Mucosa of rectum (tissue), 2 donors: ENCODE measurements at regions not wholly inside any gene's neighbourhood (a gene's known extent, or its start where the extent isn't known, plus 50 kb on each side); places are given as distances from the start of the nearest gene placed in this dataset.

Experiments used
- H3K27ac ChIP-seq, 2 donors: one replicate each; pipeline ENCODE4 v1.7.0; 2013; ENCODE audit warnings: inconsistent platforms in 2 of 2, low read depth in 2 of 2, low read length in 2 of 2
- H3K27me3 ChIP-seq, 2 donors: one replicate each; pipeline ENCODE4 v1.7.0; 2013; ENCODE audit warnings: low read length in 2 of 2; ENCODE audit not compliant: control insufficient read depth in 2 of 2, insufficient read depth in 2 of 2
- H3K36me3 ChIP-seq, 2 donors: one replicate each; pipeline ENCODE4 v1.7.0; 2013; ENCODE audit warnings: low read length in 2 of 2; ENCODE audit not compliant: control insufficient read depth in 2 of 2, insufficient read depth in 2 of 2
- H3K4me1 ChIP-seq, 2 donors: one replicate each; pipeline ENCODE4 v1.7.0; 2013; ENCODE audit warnings: low read length in 2 of 2, mild to moderate bottlenecking in 1 of 2; ENCODE audit not compliant: control insufficient read depth in 2 of 2, insufficient read depth in 2 of 2
- H3K4me3 ChIP-seq, 2 donors: one replicate each; pipeline ENCODE4 v1.7.0; 2013; ENCODE audit warnings: low read length in 2 of 2
- H3K9ac ChIP-seq, 2 donors: one replicate each; pipeline ENCODE4 v1.7.0; 2013; ENCODE audit warnings: low read length in 2 of 2, low read depth in 1 of 2, mild to moderate bottlenecking in 1 of 2
- H3K9me3 ChIP-seq, 2 donors: one replicate each; pipeline ENCODE4 v1.7.0; 2013; ENCODE audit warnings: low read length in 2 of 2; ENCODE audit not compliant: control insufficient read depth in 2 of 2
- donor health status: healthy.
- donor health status: Normal muscosa, but diverticular disease.

DNA sequence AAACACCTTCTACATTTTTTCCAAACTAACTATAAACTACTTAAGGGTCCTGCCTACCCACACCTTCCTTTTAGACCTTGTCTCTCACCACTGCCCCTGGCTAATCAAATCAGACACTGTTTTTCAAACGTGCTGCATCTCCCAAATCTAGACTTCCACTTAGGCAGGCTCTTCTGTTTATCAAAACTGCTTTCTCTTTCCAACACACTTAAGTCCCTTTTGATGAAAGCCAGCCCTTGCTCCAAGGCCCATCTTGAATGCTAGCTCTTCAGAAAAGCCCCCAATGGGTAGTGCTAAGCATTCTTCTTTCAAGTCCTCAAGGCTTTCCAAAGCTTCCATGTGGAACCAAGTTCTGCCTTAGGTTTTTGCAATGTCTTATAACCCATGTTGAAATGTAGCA lies 888.3 kb downstream of the TUSC7 start:
- no peaks in the 10 kb centered on the region for H3K27me3 ChIP-seq
- no peaks in the 10 kb centered on the region for H3K36me3 ChIP-seq
- no peaks in the 10 kb centered on the region for H3K4me1 ChIP-seq
- H3K9me3 ChIP-seq = no peaks in the 10 kb centered on the region
- H3K4me3 ChIP-seq = no peak overlapping the region
- no peak overlapping the region for H3K27ac ChIP-seq
- H3K9ac ChIP-seq = no peak overlapping the region

DNA sequence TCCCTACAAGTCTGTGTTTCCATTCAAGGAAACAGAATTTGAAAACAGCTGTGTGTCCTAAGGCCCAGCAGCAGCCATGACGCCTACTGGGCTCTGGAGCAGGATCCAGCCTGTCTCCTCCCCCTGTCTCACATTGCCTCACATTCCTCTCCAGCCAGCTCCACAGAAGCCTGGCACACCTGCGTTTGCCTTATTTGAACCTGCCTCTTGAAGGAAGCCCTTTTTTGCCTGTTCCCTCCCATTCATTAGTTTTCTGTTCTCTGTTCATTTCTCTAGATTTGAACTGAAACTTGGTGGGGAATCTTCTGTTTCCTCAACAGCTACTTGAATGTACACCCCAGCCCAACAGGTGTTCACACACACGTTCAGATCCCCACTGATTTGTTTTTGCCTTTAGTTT lies 890.5 kb downstream of the TUSC7 start:
- H3K9me3 ChIP-seq = no peaks in the 10 kb centered on the region
- H3K27ac ChIP-seq = no peak overlapping the region
- no peaks in the 10 kb centered on the region for H3K36me3 ChIP-seq
- H3K9ac ChIP-seq = no peak overlapping the region
- no peaks in the 10 kb centered on the region for H3K4me1 ChIP-seq
- H3K27me3 ChIP-seq = no peaks in the 10 kb centered on the region
- H3K4me3 ChIP-seq = no peak overlapping the region

DNA sequence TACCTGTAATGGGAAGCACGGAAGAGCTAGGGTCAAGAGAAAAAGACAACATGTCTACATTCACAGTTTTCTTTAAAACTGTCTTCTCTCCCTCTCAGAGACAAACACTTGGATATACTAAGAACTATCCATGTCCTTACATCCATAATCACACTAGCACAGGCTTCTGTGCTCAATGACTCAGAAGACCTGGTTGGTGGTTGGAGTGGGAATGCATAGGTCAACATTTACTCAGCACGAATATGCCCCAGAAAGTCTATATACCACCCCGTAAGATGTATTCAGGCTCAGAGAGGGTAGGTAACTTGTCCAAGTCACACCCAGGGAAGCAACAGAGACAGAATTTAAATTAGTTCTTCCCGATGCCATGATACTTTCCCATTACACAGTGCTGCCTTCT lies 891.1 kb downstream of the TUSC7 start:
- Histone ChIP-seq H3K4me3 (no peak overlapping the region), H3K9ac (no peak overlapping the region), H3K9me3 (no peaks in the 10 kb centered on the region), H3K4me1 (no peaks in the 10 kb centered on the region), H3K27ac (no peak overlapping the region), H3K36me3 (no peaks in the 10 kb centered on the region), H3K27me3 (no peaks in the 10 kb centered on the region)

DNA sequence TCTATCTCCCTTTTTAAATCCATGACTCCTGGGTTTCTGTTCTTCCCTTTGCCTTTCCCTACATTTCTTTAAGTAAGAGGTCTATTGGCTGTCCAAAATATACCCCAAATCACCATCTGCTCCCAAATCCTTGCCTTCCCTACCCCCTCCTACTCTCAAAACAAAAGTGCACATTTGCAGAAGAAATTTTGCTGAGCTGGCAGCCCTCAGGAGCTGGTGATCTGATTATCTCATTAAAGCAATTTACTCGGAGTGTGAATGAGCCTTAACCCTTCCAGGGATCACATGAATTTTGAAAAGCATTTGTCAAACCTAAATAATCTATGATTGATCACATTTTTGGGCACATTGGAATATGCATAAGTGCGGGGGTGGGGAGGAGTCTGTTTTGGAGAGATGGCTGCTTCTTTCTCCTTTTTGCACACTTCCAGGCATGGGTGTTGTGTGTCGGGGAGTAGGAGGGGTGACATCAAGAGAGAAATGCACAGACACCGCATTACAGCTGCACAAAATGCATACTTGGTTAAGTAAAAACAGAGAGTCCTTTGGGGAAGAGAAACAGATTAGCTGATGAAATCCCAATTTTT lies 892.6 kb downstream of the TUSC7 start:
- H3K4me1 ChIP-seq = no peaks in the 10 kb centered on the region
- H3K36me3 ChIP-seq = no peaks in the 10 kb centered on the region
- H3K27ac ChIP-seq = no peak overlapping the region
- H3K9me3 ChIP-seq = no peaks in the 10 kb centered on the region
- H3K9ac ChIP-seq = no peak overlapping the region
- no peaks in the 10 kb centered on the region for H3K27me3 ChIP-seq
- H3K4me3 ChIP-seq = no peak overlapping the region

DNA sequence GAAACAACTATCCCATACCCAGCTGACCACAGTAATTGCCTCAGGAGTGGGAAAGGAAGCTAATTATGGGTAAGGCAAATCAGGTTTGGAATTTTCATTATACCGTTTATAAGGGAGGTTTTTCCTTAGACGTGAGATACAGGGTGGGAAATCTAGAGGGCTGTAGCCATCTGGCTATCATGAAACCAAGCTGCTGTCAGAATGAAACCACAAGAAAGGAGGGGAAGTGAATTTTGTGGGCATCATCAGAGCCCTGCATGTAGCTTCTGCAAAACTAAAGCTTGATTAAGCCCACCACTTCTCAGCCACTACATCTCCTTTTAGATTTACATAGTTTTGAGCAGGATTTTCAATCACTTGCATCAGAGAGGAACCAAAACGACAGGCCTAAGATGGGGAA lies 893.5 kb downstream of the TUSC7 start:
- no peaks in the 10 kb centered on the region for H3K36me3 ChIP-seq
- H3K4me1 ChIP-seq = no peaks in the 10 kb centered on the region
- H3K9me3 ChIP-seq = no peaks in the 10 kb centered on the region
- no peak overlapping the region for H3K9ac ChIP-seq
- H3K27me3 ChIP-seq = no peaks in the 10 kb centered on the region
- H3K4me3 ChIP-seq = no peak overlapping the region
- no peak overlapping the region for H3K27ac ChIP-seq

DNA sequence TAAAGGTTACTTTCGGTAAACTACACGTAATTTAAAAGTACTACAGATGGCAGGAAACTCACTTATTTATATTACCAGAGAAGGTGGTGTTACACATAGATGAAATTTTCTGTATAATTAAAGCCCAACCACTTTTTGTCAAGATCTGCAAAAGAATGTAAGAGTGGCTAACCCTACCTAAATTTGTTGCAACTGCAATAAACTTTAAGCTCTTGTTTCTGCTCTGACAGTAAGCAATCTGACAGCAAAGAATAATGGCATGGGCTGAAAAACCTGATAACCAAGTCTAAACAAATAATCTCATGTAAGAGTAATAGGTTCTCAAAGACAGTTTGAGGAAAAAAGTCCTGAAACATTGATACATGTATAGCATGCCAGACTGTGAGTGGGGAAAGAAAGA lies 897.3 kb downstream of the TUSC7 start:
- no peaks in the 10 kb centered on the region for H3K27me3 ChIP-seq
- H3K4me1 ChIP-seq = no peaks in the 10 kb centered on the region
- no peak overlapping the region for H3K4me3 ChIP-seq
- H3K9me3 ChIP-seq = no peaks in the 10 kb centered on the region
- H3K9ac ChIP-seq = no peak overlapping the region
- H3K27ac ChIP-seq = no peak overlapping the region
- H3K36me3 ChIP-seq = no peaks in the 10 kb centered on the region

DNA sequence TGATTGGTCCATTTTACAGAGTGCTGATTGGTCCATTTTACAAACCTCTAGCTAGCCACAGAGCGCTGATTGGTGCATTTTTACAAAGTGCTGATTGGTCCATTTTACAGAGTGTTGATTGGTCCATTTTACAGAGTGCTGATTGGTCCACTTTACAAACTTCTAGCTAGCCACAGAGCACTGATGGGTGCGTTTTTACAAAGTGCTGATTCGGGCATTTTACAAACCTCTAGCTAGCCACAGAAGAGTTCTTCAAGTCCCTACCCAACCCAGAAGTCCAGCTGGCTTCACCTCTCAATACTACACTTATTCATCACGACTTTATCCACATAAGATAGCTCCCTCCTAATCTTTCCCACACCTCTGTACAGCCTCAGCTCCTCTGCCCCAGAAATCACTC lies 899.8 kb downstream of the TUSC7 start:
- Histone ChIP-seq H3K4me1 (no peaks in the 10 kb centered on the region), H3K9ac (no peak overlapping the region), H3K27ac (no peak overlapping the region), H3K4me3 (no peak overlapping the region), H3K9me3 (no peaks in the 10 kb centered on the region), H3K36me3 (no peaks in the 10 kb centered on the region), H3K27me3 (no peaks in the 10 kb centered on the region)

DNA sequence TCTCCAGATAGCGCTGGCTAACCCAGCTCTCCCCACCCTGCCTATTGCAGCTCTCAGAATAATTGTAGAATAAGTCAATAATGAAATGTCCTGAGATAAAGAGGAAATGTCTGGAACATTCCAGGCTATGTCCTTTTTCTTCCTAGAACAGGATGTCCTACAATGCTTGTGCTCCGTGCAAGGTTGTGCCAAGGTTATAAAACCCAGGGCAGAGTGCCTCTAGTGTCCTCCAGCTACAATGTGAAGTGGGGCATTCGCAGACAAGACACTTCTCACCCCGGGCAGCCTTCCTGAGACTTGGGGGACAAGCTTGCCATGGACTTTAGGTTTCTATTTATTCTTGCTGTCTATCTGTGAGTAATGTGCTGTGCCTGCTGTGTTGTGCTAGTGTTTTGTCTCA lies 900.6 kb downstream of the TUSC7 start:
- no peak overlapping the region for H3K9ac ChIP-seq
- H3K4me1 ChIP-seq = no peaks in the 10 kb centered on the region
- H3K9me3 ChIP-seq = no peaks in the 10 kb centered on the region
- no peaks in the 10 kb centered on the region for H3K27me3 ChIP-seq
- no peak overlapping the region for H3K4me3 ChIP-seq
- no peak overlapping the region for H3K27ac ChIP-seq
- H3K36me3 ChIP-seq = no peaks in the 10 kb centered on the region

DNA sequence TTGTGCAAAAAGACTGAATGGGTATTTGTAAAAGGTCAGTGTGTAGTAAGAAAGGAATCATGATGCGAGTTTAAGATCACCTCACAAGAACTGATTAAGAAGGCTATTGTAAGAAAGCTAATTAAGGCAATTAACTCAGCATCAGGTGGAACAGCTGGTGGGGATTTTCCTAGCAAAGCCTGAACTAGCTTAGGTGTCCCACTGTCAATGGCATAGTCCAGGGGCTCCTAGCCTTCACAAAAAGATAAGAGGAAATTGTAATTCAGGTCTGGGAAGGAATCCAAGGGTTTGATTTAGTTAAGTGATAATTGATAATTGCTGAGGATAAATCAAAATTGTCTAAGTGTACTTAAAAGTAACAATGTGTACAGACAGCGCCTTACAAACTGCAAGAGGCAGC lies 901.6 kb downstream of the TUSC7 start:
- no peak overlapping the region for H3K9ac ChIP-seq
- no peak overlapping the region for H3K4me3 ChIP-seq
- H3K4me1 ChIP-seq = no peaks in the 10 kb centered on the region
- H3K36me3 ChIP-seq = no peaks in the 10 kb centered on the region
- H3K27me3 ChIP-seq = no peaks in the 10 kb centered on the region
- H3K9me3 ChIP-seq = no peaks in the 10 kb centered on the region
- no peak overlapping the region for H3K27ac ChIP-seq

DNA sequence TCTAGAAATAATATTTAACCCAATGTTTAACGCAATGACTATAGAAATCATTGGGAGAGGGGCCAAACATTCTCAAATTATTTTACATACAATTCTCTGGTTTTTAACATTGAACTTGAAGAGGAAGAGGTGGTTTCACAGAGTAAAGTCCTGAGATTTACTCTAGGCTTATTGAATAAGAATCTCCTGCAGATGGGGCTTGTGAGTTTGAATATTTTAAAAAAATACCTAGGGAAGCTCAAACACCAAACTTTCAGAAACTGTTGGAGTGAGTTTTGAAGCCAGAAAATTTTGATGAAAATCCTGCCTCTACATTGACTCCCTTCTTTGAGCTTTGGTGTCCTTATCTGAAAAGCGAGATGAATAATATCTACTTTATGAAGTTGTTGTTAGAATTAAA lies 906.6 kb downstream of the TUSC7 start:
- no peak overlapping the region for H3K27ac ChIP-seq
- H3K27me3 ChIP-seq = no peaks in the 10 kb centered on the region
- H3K4me3 ChIP-seq = no peak overlapping the region
- H3K36me3 ChIP-seq = no peaks in the 10 kb centered on the region
- no peaks in the 10 kb centered on the region for H3K4me1 ChIP-seq
- H3K9me3 ChIP-seq = no peaks in the 10 kb centered on the region
- H3K9ac ChIP-seq = no peak overlapping the region

DNA sequence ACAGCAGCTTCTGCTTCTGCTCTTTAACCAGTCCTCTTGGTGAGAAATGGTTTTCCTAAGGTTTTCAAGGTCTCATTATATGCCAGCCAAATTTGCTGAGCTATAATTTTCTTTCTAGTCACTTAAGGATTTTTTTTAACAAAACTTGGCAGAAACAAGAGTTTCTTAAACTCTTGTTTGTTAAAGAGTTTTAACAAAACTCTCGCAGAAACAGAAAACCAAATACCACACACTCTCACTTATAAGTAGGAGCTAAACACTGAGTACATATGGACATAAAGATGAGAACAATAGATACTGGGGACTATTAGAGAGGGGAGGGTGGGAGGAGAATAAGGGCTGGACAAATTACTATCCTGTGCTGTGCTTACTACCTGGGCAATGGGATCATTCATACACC lies 908.3 kb downstream of the TUSC7 start:
- no peaks in the 10 kb centered on the region for H3K4me1 ChIP-seq
- no peak overlapping the region for H3K9ac ChIP-seq
- no peaks in the 10 kb centered on the region for H3K36me3 ChIP-seq
- no peak overlapping the region for H3K27ac ChIP-seq
- no peaks in the 10 kb centered on the region for H3K27me3 ChIP-seq
- H3K9me3 ChIP-seq = no peaks in the 10 kb centered on the region
- no peak overlapping the region for H3K4me3 ChIP-seq
